Hematopoietic multipotent progenitor cell treated with erythropoietin and hydrocortisone succinate and interleukin-3 and kit ligand, for 8 days (in vitro differentiated cells): ENCODE measurements at regions not wholly inside any gene's neighbourhood (a gene's known extent, or its start where the extent isn't known, plus 50 kb on each side); places are given as distances from the start of the nearest gene placed in this dataset.
"Not testable (repeated sequence)": the region's sequence is repeated elsewhere in the genome, so short reads cannot be mapped to it uniquely, and the experiment has no call there.

Experiments used
- DNase-seq: peaks from one replicate; pipeline ENCODE4 v3.0.0-alpha.2; 2015

GRCh38 chr15:23851921-23852320 lies 164.8 kb upstream of the NDN start:
- no peak for DNase-seq

- no peak for DNase-seq
Measured at GRCh38 chr15:23853286-23853685, 166.2 kb upstream of the NDN start.

GRCh38 chr15:23854203-23854911 lies 167.3 kb upstream of the NDN start:
- no peak for DNase-seq

DNA sequence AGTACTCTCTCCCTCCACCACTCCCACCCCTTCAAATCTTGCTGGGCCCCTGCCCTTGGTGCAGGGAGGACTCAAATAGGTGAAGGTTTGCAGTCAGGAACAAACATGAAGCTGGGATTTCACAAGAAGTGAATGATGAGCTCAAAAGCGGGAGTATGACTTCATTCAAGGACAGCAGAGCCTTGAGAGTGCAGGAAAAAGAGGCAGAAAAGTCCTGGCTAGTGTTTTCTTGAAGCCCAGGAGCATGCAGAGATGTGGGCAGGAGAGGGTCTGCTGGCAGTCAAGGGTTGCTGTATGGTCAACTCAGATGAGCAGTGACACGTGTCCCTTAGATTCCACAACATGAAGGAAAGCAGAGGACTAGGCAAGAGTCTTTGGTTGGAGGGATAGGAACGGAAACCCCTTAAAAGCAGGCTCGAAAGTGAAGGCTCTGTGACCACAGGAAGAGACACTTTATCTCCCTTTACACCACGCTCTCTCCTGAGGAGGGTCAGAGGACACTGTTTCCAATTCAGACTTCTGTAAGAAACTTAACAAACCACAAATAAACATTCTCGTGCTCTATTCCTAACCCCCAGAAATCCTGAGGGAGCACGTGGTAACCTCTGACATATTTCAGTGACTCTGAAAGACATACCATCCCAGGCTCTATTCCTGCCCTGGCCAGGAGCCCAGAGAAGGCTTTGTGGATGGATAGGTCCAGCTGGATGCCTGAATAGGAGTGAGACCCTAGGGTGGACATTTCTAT lies 168.0 kb upstream of the NDN start:
- DNase-seq, result no peak

DNA sequence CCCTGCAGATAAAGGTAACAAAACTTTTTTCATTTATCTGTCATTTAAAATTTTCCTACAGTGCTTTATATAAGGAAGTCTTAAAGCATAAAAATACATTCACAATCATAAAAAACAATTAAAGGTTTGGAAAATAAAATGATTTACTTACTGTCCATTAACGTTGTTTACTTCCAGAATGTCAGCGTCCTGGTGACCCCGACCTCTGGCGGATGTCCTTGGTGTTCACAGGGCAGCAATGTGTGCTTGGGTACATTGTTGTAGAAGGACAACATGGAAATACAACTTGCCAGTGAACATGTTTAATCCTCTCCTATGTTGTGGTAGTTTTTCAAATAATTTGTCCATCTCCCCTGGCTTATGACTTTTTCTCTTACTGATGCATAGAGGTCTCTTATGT lies 168.8 kb upstream of the NDN start:
- DNase-seq, result no peak

DNA sequence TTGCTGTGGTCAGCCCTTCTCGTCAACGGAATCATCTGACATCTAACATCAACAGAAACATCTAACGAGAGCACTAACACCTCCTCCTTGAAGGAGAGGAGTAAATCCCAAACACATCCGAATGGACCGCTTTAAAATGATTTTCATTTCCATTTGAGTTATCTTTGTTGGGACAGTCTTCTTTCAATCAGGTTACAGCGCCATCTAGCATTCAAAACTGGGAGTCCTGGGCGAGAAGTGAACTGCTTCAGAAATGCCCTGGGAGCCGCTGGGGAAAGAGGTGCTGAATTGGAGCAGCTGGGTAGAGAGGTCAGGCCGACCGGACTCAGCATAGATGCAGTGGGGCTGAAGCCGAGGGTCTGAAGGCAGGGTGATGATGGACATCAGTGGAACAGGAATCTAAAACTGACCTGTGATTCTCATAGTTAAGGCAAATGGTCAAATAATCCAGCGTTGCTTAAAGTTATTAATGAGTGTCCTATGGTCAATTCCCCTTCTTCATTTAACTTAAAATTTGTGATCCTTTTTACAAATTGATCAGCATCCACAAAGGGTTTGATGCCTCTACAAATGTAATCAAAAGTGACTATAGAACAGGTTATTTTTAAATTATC lies 170.0 kb upstream of the NDN start:
- peak; percentile 25 for DNase-seq

DNA sequence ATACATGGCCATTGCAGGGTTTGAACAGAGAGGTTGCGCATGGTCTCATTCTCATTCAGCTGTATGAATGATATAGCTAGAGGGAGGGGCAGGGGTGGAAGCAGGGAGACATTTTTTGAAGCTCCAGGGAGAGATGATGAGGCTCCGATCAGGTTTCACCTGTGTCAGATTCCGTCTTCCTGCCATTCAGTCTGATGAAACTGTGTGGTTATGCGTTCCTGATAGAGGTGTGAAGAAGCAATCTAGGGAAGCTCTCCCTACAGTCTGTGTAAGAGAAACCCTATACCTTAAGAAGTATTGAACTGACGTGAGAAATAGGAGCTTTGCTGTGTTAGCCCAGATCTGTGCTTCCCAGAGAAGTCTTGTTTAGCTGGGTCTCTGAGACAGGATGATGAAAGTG lies 171.9 kb upstream of the NDN start:
- no peak for DNase-seq

DNA sequence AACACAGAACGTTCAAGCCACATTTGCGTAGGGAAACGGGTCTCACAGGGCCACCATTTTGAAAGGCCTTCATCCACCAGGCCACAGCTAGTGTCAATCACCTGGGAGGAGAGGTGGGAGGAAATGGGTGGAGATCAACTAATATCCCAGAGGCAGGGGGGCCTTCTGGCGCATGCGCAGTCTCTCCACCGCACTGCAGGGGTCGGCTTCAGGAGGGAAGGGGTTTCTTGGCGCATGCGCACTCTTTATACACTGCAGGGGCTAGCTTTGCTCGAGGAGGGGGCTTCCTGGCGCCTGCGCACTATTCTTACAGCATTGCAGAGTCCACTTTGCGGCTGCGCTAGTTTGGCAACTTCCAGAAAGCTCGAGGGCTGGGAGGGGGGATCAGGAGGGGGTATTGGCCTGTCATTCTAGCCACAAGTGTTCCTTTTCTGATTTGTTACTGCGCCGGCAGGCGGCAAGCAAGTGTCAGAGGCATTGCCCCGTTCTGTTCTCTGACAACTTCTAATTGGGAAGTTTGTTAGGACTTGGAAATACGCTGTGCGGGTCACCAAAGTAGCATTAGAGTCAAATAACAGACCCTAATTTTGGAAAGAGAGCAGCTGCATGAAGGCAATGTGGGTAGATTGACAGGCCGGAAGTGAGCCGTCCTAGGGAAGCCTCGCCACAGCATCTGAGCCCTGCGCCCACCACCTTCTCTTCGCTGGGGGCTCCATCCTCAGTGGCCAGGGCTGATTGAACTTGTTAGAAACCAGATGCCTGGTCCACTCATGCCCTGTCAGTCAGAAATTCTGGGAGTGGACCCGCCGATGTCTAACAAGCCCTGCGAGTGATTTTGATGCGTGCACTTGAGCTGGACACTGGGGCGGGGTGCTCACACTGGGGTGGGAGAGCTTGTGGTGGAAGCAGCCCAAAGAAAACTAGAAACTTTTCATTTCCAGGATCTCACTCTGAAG lies 173.5 kb upstream of the NDN start:
- no peak for DNase-seq

- peak; percentile 3 for DNase-seq
Measured at GRCh38 chr15:23866832-23867231, 179.7 kb upstream of the NDN start.

- no peak for DNase-seq
Measured at GRCh38 chr15:23869396-23869795, 182.3 kb upstream of the NDN start.

- not testable (repeated sequence) for DNase-seq
Measured at GRCh38 chr15:23873613-23874012, 186.5 kb upstream of the NDN start.

DNA sequence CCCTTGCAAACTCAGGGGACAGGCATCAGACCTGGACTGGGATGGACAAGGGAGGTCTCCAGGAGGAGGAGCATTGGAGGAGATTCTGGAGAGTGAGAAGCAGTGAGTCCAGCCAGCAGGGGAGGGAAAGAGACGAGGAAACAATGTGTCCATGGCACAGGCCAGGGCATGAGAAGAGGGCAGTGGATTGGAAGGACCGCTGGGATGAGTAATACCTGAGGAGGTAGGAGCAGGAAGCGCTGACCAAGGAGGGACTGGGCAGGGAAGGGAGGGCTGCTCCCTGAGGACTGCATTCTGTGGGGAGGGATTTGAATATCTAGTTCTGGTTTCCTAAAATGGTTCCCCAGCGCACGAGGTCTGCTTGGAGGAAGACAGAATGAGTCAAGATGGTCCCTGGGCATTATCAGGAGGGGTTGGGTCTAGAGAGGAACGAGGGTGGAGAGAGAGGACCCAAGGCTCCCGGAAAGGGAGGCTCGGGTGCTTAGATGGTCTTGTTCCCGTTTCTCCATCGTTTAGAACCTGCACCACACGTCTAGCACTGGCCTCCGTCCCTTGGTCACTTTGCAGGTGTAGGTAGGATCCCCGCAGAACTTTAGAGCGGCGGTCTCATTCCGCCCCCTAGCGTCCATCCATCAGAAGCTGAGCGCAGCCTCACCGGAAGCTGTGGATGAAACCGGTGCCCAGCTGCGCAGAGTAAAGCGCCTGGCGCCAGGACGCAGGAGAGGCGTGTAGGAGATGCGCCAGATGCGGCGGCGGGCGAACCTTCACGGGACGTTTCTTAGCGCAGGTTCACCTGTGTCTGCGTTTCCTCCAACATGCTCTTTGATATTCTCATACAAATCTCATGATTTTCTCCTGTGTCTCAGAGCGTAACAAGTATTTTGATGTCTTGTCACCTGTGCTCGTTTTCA lies 190.7 kb upstream of the NDN start:
- DNase-seq, result peak; percentile 32

DNA sequence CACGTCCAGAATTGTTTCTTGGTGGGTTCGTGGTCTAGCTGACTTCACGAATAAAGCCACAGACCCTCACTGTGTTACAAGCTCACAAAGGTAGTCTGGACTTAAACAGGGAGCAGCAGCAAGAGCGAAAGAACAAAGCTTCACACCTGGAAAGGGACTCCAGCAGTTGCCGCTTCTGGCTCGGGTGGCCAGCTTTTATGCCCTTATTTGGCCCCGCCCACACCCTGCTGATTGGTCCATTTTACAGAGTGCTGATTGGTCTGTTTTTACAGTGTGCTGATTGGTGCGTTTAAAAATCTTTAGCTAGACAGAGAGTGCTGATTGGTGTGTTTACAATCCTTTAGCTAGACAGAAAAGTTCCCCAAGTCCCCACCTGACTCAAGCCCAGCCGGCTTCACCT lies 194.2 kb upstream of the NDN start:
- no peak for DNase-seq

DNA sequence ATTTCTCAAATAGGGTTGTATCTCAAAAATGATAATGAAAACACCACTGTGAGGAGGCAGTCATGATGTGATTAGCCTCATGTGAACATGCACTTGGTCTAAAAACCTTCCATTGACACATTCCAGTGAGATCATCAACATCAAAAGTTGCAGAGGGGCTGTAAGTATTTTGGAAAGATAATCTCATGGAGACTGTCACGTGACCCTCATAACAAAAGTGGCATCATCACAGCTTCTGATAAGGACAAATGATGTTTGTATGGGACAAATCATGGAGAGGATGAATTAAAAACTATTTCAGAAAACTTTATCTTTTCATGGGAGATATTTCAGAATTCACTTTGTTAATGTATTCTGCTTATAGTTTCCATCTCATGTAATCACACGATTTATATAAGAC lies 203.1 kb upstream of the NDN start:
- DNase-seq, result no peak

GRCh38 chr15:23897091-23897490 lies 210.0 kb upstream of the NDN start:
- DNase-seq, result no peak

DNA sequence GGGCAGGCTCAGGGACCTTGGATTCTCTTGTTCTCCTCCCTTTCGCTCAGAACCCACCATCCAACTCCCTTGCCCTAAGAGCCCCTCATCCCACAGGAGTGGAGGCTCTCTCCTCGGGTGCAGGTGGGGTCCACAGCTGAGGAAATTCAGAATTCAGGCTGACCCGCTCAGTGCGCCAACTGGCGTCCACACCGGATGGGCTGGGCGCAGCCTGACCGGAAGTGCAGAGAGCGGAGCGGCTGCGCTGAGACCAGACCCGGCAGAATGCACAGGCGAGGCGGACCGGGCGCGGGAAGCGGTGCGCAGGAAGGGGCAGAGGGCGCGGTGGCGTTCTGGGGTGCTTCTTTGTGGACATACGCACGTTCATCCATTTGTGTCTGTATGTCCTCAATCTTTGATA lies 210.4 kb upstream of the NDN start:
- no peak for DNase-seq

DNA sequence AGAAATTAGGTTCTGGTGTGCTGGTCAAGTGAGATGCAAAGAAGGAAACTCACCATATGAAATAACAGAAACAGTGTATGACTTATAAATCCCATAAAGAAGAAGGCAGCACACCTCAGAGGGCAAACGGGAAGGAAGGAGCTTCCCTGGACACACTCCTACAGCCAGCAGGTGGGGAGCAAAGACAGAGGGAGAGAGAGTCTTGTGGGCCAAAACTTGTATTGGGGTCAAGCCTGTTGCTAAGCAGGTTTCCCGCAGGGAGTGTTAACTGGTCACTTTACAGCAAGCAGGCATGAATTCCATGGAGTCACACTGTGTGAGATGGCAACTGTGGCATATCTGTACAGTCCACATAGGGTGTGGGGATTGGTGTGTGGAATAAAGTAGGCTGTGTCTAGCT lies 222.9 kb upstream of the NDN start:
- DNase-seq, result no peak

DNA sequence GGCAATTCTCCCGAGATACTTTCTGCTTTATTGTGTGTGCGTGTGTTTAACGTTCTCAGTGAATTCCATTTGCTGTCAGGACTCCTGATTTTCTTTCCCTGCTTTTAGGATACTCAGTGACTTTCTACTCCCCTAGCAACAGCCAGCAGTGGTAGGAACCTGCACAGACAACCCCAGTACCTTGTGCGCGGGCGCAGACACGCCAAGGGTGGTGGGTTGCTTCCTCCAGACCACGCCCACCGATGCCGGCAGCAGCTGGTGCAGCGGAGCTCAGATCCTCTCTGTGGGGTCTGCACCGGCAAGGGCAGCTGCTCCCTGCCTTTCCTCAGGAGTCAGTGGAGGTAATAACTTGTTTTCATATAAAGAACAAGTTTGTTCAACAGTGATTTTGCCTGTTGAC lies 225.1 kb upstream of the NDN start:
- DNase-seq, result no peak

DNA sequence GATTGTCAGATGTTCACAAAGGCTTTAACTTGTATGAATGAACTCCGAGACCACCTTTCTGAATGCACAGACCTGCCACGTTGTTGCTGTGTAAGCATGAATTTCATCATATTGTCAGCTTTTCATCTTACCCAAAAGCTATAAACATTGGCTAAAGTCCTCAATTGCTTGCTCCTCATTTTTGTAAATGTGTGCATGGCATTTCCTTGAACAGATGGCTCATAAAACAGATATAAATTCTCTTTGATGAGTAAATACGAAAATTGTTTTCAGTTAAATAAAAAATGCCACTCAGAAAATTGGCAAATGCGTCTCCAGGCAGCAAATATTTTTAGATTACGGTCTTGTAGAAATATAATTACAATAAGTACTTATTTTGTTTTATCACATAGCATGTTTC lies 226.0 kb upstream of the NDN start:
- DNase-seq, result no peak

DNA sequence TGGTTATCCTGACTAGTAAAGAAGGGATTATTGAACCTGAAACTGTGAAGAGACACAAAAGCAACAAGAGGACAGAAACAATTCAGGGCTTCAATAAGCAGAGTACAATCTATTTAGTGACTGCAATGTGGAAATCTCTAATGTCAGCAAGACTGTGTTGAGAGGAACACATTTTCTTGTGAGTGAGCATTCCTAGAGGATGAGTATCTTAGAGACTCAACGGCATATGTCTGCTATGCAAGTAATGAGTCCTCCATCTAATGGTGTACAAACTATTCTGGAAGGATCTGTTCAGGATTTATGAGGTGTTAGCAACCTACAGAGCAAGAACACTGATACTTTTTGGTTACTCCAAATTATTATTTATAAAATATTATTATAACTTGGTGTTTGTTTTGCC lies 226.5 kb upstream of the NDN start:
- no peak for DNase-seq

GRCh38 chr15:23924686-23925085 lies 237.6 kb upstream of the NDN start:
- DNase-seq, result no peak

- DNase-seq, result no peak
Measured at GRCh38 chr15:23954931-23955330, 267.8 kb upstream of the NDN start.
